Activated T-cell treated with anti-CD3 and anti-CD28 coated beads, Interleukin-2, amount 50 U/mL, for 72 hours (primary cell): ENCODE measurements at regions not wholly inside any gene's neighbourhood (a gene's known extent, or its start where the extent isn't known, plus 50 kb on each side); places are given as distances from the start of the nearest gene placed in this dataset.
"Not testable (repeated sequence)": the region's sequence is repeated elsewhere in the genome, so short reads cannot be mapped to it uniquely, and the experiment has no call there.

Experiments used
- ATAC-seq, 2 donors: fragments of 150-1000 bp; cut with Tn5 transposase; replicated peaks in 1 of 2; 2 replicates each; pipeline ENCODE4 v1.10.0; 2021; ENCODE audit warnings: moderate library complexity in 2 of 2, mild to moderate bottlenecking in 1 of 2
- DNase-seq, 2 donors: peaks; one replicate each; pipeline ENCODE4 v3.0.0; 2021 to 2022; ENCODE audit warnings: mixed read lengths in 1 of 2
- H3K27ac Mint-ChIP-seq: one replicate; pipeline ENCODE4 v1.8.0; 2022; ENCODE audit warnings: mild to moderate bottlenecking, moderate library complexity, mixed read lengths
- H3K27me3 Mint-ChIP-seq: one replicate; pipeline ENCODE4 v1.8.0; 2022; ENCODE audit warnings: low read depth, mixed read lengths
- H3K36me3 Mint-ChIP-seq, 2 donors: one replicate each; pipeline ENCODE4 v1.8.0; 2022; ENCODE audit warnings: mixed read lengths in 2 of 2, mild to moderate bottlenecking in 1 of 2; ENCODE audit not compliant: insufficient read depth in 2 of 2
- H3K4me1 Mint-ChIP-seq: one replicate; pipeline ENCODE4 v1.8.0; 2022; ENCODE audit warnings: low read depth, mixed read lengths
- H3K4me3 Mint-ChIP-seq, 2 donors: one replicate each; pipeline ENCODE4 v1.8.0; 2022; ENCODE audit warnings: mild to moderate bottlenecking in 2 of 2, mixed read lengths in 2 of 2, moderate library complexity in 2 of 2
- H3K9me3 Mint-ChIP-seq, 2 donors: one replicate each; pipeline ENCODE4 v1.8.0; 2022; ENCODE audit warnings: mixed read lengths in 2 of 2

- no peak for DNase-seq
- no peak overlapping the region for H3K27ac Mint-ChIP-seq
- H3K4me3 Mint-ChIP-seq: no peak overlapping the region
- H3K36me3 Mint-ChIP-seq: no peaks in the 10 kb centered on the region
- H3K27me3 Mint-ChIP-seq: peaks cover 14% of the 10 kb centered on the region
- no peaks in the 10 kb centered on the region for H3K4me1 Mint-ChIP-seq
- no peaks in the 10 kb centered on the region for H3K9me3 Mint-ChIP-seq
- ATAC-seq: no peak
These were observed 121.5 kb upstream of the RNF32 start for GRCh38 chr7:156519070-156519469.

GRCh38 chr7:156518466-156518865, 122.1 kb upstream of the RNF32 start:
- H3K36me3 Mint-ChIP-seq: no peaks in the 10 kb centered on the region
- H3K27ac Mint-ChIP-seq: no peak overlapping the region
- peaks cover 14% of the 10 kb centered on the region for H3K27me3 Mint-ChIP-seq
- ATAC-seq (no peak), DNase-seq (no peak)
- no peaks in the 10 kb centered on the region for H3K4me1 Mint-ChIP-seq
- H3K4me3 Mint-ChIP-seq: no peak overlapping the region
- H3K9me3 Mint-ChIP-seq: no peaks in the 10 kb centered on the region

GRCh38 chr7:156517858-156518257, 122.7 kb upstream of the RNF32 start:
- not testable (repeated sequence) for H3K4me3 Mint-ChIP-seq, H3K27ac Mint-ChIP-seq, ATAC-seq, H3K36me3 Mint-ChIP-seq, H3K9me3 Mint-ChIP-seq, H3K4me1 Mint-ChIP-seq, DNase-seq
- peaks cover 20% of the 10 kb centered on the region for H3K27me3 Mint-ChIP-seq

DNA sequence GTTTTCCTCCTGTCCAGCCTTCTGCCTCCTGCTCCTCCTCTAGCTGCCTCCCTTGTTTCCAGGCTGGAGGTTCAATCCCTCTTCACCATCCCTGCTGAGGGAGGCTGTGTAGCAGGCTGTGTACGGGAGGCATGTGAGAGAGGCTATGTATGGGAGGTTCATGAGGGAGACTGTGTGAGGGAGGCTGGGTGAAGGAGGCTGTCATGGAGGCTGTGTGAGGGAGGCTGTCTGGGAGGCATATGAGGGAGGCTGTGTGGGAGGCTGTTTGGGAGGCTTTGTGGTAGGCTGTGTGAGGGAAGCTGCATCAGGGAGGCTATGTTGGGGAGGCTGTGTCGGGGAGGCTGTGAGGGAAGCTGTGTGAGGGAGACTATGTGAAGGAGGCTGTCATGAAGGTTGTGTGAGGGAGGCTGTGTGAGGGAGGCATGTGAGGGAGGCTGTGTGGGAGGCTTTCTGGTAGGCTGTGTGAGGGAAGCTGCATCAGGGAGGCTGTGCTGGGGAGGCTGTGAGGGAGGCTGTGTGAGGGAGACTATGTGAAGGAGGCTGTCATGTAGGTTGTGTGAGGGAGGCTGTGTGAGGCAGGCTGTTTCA, 123.7 kb upstream of the RNF32 start:
- Mint-ChIP-seq H3K4me1 (no peaks in the 10 kb centered on the region), H3K9me3 (peaks cover 0 to 1% of the 10 kb centered on the region in 2 donors), H3K36me3 (no peaks in the 10 kb centered on the region), H3K4me3 (no peak overlapping the region), H3K27me3 (peaks cover 21% of the 10 kb centered on the region), H3K27ac (no peak overlapping the region)
- no peak for ATAC-seq
- no peak for DNase-seq

GRCh38 chr7:156515911-156516790, 124.4 kb upstream of the RNF32 start:
- Mint-ChIP-seq H3K9me3 (peaks cover 1 to 3% of the 10 kb centered on the region in 2 donors), H3K27me3 (peaks cover 21% of the 10 kb centered on the region), H3K4me3 (no peak overlapping the region), H3K27ac (no peak overlapping the region), H3K4me1 (no peaks in the 10 kb centered on the region), H3K36me3 (no peaks in the 10 kb centered on the region)
- DNase-seq: no peak
- no peak for ATAC-seq

- peaks cover 2 to 6% of the 10 kb centered on the region in 2 donors for H3K36me3 Mint-ChIP-seq
- H3K9me3 Mint-ChIP-seq: peaks cover 4 to 9% of the 10 kb centered on the region in 2 donors
- H3K4me3 Mint-ChIP-seq: no peak overlapping the region
- peaks cover 12% of the 10 kb centered on the region for H3K27me3 Mint-ChIP-seq
- no peak overlapping the region for H3K27ac Mint-ChIP-seq
- DNase-seq (no peak), ATAC-seq (no peak)
- H3K4me1 Mint-ChIP-seq: no peaks in the 10 kb centered on the region
These were observed 125.7 kb upstream of the RNF32 start for GRCh38 chr7:156514851-156515250.

DNA sequence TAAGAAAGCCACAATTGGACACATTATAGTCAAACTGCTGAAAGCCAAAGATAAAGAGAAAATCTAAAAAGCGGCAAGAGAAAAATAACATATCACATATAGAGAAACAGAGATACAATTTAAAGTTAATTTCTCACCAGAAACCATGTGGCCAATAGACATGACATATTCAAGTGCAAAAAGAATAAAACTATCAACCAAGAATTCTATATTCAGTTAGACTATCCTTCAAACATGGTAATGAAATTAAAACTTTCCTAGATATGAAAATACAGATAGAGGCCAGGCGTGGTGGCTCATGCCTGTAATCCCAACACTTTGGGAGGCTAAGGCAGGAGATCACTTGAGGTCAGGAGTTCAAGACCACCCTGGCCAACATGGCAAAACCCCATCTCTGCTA, 129.1 kb upstream of the RNF32 start:
- DNase-seq: no peak
- Mint-ChIP-seq H3K4me3 (no peak overlapping the region), H3K4me1 (no peaks in the 10 kb centered on the region), H3K27ac (no peak overlapping the region), H3K27me3 (peaks cover 12% of the 10 kb centered on the region), H3K36me3 (peaks cover 2 to 6% of the 10 kb centered on the region in 2 donors), H3K9me3 (peaks cover 9 to 14% of the 10 kb centered on the region in 2 donors)
- ATAC-seq: no peak

DNA sequence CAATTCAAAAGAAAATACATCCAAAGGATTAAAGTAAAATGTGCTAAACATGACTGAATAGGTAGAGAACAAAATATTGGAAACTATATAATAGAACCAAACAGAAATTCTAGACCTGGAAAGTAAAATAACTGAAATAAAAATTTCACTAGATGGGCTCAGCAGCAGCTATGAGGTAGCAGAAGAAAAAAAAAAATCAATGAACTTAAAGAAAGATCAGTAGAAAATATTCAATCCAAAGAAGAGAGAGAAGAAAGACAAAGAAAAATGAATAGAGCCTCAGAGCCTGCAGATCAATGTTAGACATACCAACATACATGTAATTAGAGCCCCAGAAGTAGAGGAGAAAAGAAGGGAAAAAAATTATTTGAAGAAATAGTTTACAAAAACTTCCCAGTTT, 129.6 kb upstream of the RNF32 start:
- ATAC-seq (no peak), DNase-seq (no peak)
- H3K36me3 Mint-ChIP-seq: peaks cover 2 to 6% of the 10 kb centered on the region in 2 donors
- peaks cover 9 to 14% of the 10 kb centered on the region in 2 donors for H3K9me3 Mint-ChIP-seq
- H3K27ac Mint-ChIP-seq: no peak overlapping the region
- no peaks in the 10 kb centered on the region for H3K4me1 Mint-ChIP-seq
- H3K27me3 Mint-ChIP-seq: peaks cover 12% of the 10 kb centered on the region
- no peak overlapping the region for H3K4me3 Mint-ChIP-seq

DNA sequence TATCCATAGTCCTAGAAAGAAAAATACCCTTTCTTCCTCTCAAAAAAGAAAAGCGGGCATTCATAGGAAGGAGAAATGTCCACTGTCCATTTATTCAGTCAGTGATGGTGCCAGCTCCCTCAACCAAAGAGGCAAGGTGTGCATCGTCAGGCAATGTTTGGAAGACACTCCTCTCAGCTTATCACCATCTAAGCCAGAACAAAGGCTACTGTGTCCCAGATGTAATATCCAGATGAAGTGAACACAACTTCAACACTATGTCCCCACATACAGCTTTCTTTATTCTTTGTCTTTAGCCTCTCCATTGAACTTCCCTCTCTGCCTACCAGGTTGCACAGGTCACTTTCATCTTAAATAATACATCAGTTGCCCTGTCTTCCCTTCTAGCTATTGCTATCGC, 131.4 kb upstream of the RNF32 start:
- Mint-ChIP-seq H3K4me1 (no peaks in the 10 kb centered on the region), H3K4me3 (no peak overlapping the region), H3K27me3 (peaks cover 7% of the 10 kb centered on the region), H3K27ac (no peak overlapping the region), H3K36me3 (peaks cover 2 to 6% of the 10 kb centered on the region in 2 donors), H3K9me3 (peaks cover 9 to 14% of the 10 kb centered on the region in 2 donors)
- ATAC-seq (no peak), DNase-seq (no peak)

DNA sequence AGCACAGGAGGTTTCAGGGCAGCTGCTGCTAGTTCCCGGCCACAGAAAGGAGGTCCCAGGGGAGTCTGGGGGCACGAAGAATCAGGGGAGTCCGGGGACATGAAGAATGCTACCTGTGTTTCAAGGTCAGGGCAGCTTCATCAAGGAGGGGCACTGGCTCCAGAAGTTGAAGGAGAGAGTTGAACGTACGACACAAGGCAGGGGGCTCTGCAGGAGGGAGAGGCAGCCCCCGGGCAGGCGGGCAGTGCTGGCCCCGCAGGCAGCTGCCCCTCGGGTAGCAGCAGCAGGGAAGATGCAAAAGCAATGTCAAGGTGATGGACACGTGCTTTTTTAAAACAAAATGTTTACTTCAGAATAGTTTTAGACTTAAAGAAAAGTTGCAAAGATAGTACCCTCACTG, 134.7 kb upstream of the RNF32 start:
- ATAC-seq (no peak), DNase-seq (no peak)
- H3K36me3 Mint-ChIP-seq: peaks cover 2 to 4% of the 10 kb centered on the region in 2 donors
- no peaks in the 10 kb centered on the region for H3K27me3 Mint-ChIP-seq
- peaks cover 5 to 9% of the 10 kb centered on the region in 2 donors for H3K9me3 Mint-ChIP-seq
- H3K27ac Mint-ChIP-seq: no peak overlapping the region
- no peaks in the 10 kb centered on the region for H3K4me1 Mint-ChIP-seq
- no peak overlapping the region for H3K4me3 Mint-ChIP-seq

- H3K4me1 Mint-ChIP-seq: no peaks in the 10 kb centered on the region
- H3K36me3 Mint-ChIP-seq: no peaks in the 10 kb centered on the region
- H3K9me3 Mint-ChIP-seq: peaks cover 5% of the 10 kb centered on the region in 2 donors
- H3K27me3 Mint-ChIP-seq: no peaks in the 10 kb centered on the region
- ATAC-seq (no peak), DNase-seq (no peak)
- no peak overlapping the region for H3K4me3 Mint-ChIP-seq
- no peak overlapping the region for H3K27ac Mint-ChIP-seq
These were observed 135.7 kb upstream of the RNF32 start for GRCh38 chr7:156504687-156505545.

GRCh38 chr7:156504006-156504405, 136.6 kb upstream of the RNF32 start:
- ATAC-seq (no peak), DNase-seq (no peak)
- Mint-ChIP-seq H3K4me1 (no peaks in the 10 kb centered on the region), H3K27ac (no peak overlapping the region), H3K27me3 (no peaks in the 10 kb centered on the region), H3K36me3 (no peaks in the 10 kb centered on the region), H3K4me3 (no peak overlapping the region), H3K9me3 (no peaks in the 10 kb centered on the region)

- H3K27ac Mint-ChIP-seq: no peak overlapping the region
- H3K4me3 Mint-ChIP-seq: no peak overlapping the region
- no peaks in the 10 kb centered on the region for H3K27me3 Mint-ChIP-seq
- no peaks in the 10 kb centered on the region for H3K36me3 Mint-ChIP-seq
- H3K9me3 Mint-ChIP-seq: no peaks in the 10 kb centered on the region
- no peak for ATAC-seq
- DNase-seq: no peak
- no peaks in the 10 kb centered on the region for H3K4me1 Mint-ChIP-seq
These were observed 137.4 kb upstream of the RNF32 start for GRCh38 chr7:156503196-156503595.
